CD4-positive, CD25-positive, alpha-beta regulatory T cell (primary cell): ENCODE measurements at regions not wholly inside any gene's neighbourhood (a gene's known extent, or its start where the extent isn't known, plus 50 kb on each side); places are given as distances from the start of the nearest gene placed in this dataset.

ENCODE experiments used
- ATAC-seq, 2 donors: fragments of 150-1000 bp; cut with Tn5 transposase; one replicate each; pipeline ENCODE4 v1.10.0; 2021; ENCODE audit warnings: low read depth in 2 of 2, moderate number of reproducible peaks in 2 of 2, moderate library complexity in 1 of 2
- DNase-seq, 3 donors: peaks; one replicate each; pipeline versions ENCODE4 v3.0.0 to v3.0.0-alpha.2; 2012 to 2022; ENCODE audit warnings: mixed read lengths in 1 of 3
- H3K27ac ChIP-seq: one replicate; pipeline ENCODE4 v1.7.0; 2013; ENCODE audit warnings: mild to moderate bottlenecking, low read length; ENCODE audit not compliant: insufficient read depth, poor library complexity, severe bottlenecking
- H3K27me3 ChIP-seq: one replicate; pipeline ENCODE4 v1.7.0; 2013; ENCODE audit warnings: low read length; ENCODE audit not compliant: control insufficient read depth, insufficient read depth
- H3K36me3 ChIP-seq: one replicate; pipeline ENCODE4 v1.7.0; 2013; ENCODE audit warnings: mild to moderate bottlenecking, low read length, moderate library complexity; ENCODE audit not compliant: control insufficient read depth, insufficient read depth
- H3K4me1 ChIP-seq: 2 replicates; pipeline ENCODE4 v1.7.0; 2013; ENCODE audit warnings: mild to moderate bottlenecking, low read length; ENCODE audit not compliant: insufficient read depth, control insufficient read depth, poor library complexity, severe bottlenecking
- H3K4me3 ChIP-seq: one replicate; pipeline ENCODE4 v1.7.0; 2013; ENCODE audit warnings: low read depth, mild to moderate bottlenecking, low read length, moderate library complexity
- H3K9me3 ChIP-seq, 2 experiments: 1 replicate in 1 of 2; 2 replicates in 1 of 2; pipeline ENCODE4 v1.7.0; 2013; ENCODE audit warnings: low read length in 2 of 2, mild to moderate bottlenecking in 1 of 2, moderate library complexity in 1 of 2; ENCODE audit not compliant: control insufficient read depth in 2 of 2
- H3K27ac Mint-ChIP-seq, 3 donors: one replicate each; pipeline ENCODE4 v1.8.0; 2020 to 2022; ENCODE audit warnings: mild to moderate bottlenecking in 3 of 3, mixed read lengths in 3 of 3, moderate library complexity in 2 of 3
- H3K27me3 Mint-ChIP-seq: one replicate; pipeline ENCODE4 v1.8.0; 2022; ENCODE audit warnings: mild to moderate bottlenecking, mixed read lengths
- H3K36me3 Mint-ChIP-seq: one replicate; pipeline ENCODE4 v1.8.0; 2020; ENCODE audit warnings: mixed read lengths
- H3K4me1 Mint-ChIP-seq, 4 donors: one replicate each; pipeline ENCODE4 v1.8.0; 2020 to 2022; ENCODE audit warnings: mixed read lengths in 4 of 4, mild to moderate bottlenecking in 1 of 4
- H3K4me3 Mint-ChIP-seq, 4 donors: one replicate each; pipeline ENCODE4 v1.8.0; 2020 to 2022; ENCODE audit warnings: mild to moderate bottlenecking in 4 of 4, mixed read lengths in 4 of 4, moderate library complexity in 3 of 4
- H3K9me3 Mint-ChIP-seq, 7 donors: one replicate each; pipeline ENCODE4 v1.8.0; 2020 to 2022; ENCODE audit warnings: mixed read lengths in 7 of 7, mild to moderate bottlenecking in 3 of 7, moderate library complexity in 2 of 7

DNA sequence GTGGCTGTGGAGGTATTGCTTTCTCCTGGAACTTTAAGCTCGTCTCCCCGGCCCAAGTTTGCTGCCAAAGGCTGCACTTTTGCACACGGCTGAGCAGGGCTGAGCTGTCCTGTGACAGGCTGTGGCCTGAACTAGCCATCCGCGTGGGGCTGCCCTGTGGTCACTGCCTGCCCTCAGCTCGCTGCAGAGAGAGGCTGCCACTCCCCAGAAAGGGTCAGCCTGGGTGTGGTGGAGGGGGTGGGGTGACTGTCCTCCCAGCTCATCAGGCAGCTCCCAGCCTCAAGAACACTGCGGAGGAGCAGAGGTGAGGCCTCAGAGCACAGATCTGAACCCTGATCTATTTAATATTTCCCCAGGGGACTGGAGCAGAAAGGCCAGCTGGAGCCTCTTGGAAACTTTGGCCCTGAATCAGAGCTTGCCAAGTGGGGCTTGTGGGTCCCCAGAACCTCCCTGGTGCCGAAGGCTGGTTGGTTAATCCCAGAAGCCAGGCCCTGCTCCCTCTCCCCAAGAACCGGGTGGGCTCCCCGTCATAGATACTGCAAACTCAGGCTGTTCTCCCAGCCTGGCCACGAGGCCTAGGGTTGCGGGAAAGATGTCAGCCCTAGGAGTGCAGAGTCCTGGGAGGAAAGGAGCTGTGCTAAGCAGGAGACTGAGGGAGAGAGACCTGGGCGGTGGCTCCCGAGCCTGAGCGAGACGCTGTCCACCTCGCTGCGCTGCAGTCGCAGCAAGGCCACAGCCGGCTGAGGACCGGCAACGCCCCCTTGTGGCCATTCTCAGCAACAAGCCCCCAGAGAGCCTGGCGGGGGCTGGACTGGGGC, 125.1 kb upstream of the IPO9 start:
- no peaks in the 10 kb centered on the region for H3K27me3 Mint-ChIP-seq
- Histone ChIP-seq H3K27me3 (no peaks in the 10 kb centered on the region), H3K9me3 (peaks cover 3 to 4% of the 10 kb centered on the region in 2 experiments), H3K4me3 (no peak overlapping the region), H3K4me1 (peaks cover 4% of the 10 kb centered on the region), H3K27ac (no peak overlapping the region), H3K36me3 (no peaks in the 10 kb centered on the region)
- ATAC-seq (peak in 1 of 2 donors; percentile 42), DNase-seq (peak; percentile 11 to 59 (median 29))
- no peak overlapping the region for H3K27ac Mint-ChIP-seq
- peaks cover 0 to 6% (median 2%) of the 10 kb centered on the region in 7 donors for H3K9me3 Mint-ChIP-seq
- H3K4me1 Mint-ChIP-seq: no peaks in the 10 kb centered on the region
- H3K4me3 Mint-ChIP-seq: no peak overlapping the region
- H3K36me3 Mint-ChIP-seq: no peaks in the 10 kb centered on the region

DNA sequence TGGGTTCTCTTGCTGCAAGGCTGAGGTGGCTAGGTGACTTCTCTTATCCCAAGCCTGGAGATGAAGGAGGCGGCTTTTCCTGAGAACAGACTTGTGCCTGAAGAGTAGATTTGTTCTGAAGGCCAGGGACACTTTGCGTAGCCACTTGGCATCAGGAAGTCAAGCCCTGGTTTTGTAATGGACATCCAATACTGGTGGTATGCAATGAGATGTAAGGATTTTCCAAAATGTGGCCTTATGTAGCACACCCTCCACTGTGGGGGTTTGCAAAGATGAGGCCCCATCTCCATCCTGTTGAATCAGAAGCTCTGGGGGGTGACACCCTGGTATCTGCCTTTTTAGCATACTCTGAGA, 124.5 kb upstream of the IPO9 start:
- H3K4me1 ChIP-seq: peaks cover 4% of the 10 kb centered on the region
- H3K4me3 ChIP-seq: no peak overlapping the region
- Mint-ChIP-seq H3K9me3 (peaks cover 0 to 6% (median 2%) of the 10 kb centered on the region in 7 donors), H3K4me3 (no peak overlapping the region), H3K27ac (no peak overlapping the region), H3K4me1 (no peaks in the 10 kb centered on the region), H3K36me3 (no peaks in the 10 kb centered on the region), H3K27me3 (no peaks in the 10 kb centered on the region)
- H3K9me3 ChIP-seq: peaks cover 3 to 4% of the 10 kb centered on the region in 2 experiments
- no peaks in the 10 kb centered on the region for H3K27me3 ChIP-seq
- H3K36me3 ChIP-seq: no peaks in the 10 kb centered on the region
- DNase-seq (no peak), ATAC-seq (no peak)
- H3K27ac ChIP-seq: no peak overlapping the region

DNA sequence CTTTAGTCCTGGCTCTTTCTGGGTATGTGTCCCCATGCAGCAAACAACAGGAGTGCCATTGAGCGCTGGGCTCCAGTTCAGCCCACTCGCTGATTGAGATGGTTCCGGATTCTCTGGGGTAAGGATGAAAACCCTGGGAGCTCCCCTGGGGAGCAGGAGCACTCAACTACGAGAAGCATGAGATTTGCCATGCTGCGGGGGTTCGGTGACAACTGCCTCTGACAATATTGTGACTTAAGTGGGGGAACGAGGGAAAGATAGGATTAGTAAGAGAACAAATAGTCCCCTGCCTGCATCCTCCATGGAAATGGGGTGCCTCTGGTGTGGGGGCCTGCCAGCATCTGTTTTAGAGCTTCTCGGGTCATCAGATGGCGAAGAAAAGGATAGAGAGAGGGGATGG, 123.6 kb upstream of the IPO9 start:
- H3K4me3 Mint-ChIP-seq: no peak overlapping the region
- H3K4me1 Mint-ChIP-seq: no peaks in the 10 kb centered on the region
- H3K27me3 Mint-ChIP-seq: no peaks in the 10 kb centered on the region
- H3K36me3 ChIP-seq: no peaks in the 10 kb centered on the region
- H3K9me3 Mint-ChIP-seq: peaks cover 0 to 6% (median 2%) of the 10 kb centered on the region in 7 donors
- no peak for DNase-seq
- H3K4me1 ChIP-seq: peaks cover 4% of the 10 kb centered on the region
- no peak overlapping the region for H3K27ac Mint-ChIP-seq
- no peak for ATAC-seq
- no peak overlapping the region for H3K27ac ChIP-seq
- peaks cover 3 to 4% of the 10 kb centered on the region in 2 experiments for H3K9me3 ChIP-seq
- no peaks in the 10 kb centered on the region for H3K27me3 ChIP-seq
- no peaks in the 10 kb centered on the region for H3K36me3 Mint-ChIP-seq
- no peak overlapping the region for H3K4me3 ChIP-seq

DNA sequence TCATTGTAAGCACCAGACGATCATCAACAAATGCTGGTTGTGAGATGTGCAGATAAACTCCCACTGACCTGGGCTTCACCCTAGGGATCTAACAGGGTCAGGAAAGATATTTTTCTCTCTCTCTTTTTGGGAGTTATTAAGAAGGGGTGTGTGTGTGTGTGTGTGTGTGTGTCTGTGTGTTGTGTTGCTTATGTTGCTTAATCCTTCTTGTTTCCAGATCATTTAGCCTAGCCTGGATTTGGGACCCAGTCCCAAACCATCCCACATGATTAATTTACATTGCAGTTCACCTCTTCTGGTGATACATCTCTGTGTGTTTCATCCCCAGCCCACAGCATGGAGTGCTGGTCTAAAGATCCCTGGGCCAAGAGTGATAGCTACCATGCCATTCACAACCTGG, 122.8 kb upstream of the IPO9 start:
- no peak overlapping the region for H3K4me3 Mint-ChIP-seq
- Histone ChIP-seq H3K36me3 (no peaks in the 10 kb centered on the region), H3K4me3 (no peak overlapping the region), H3K9me3 (peaks cover 3 to 4% of the 10 kb centered on the region in 2 experiments), H3K4me1 (peaks cover 4% of the 10 kb centered on the region), H3K27me3 (no peaks in the 10 kb centered on the region), H3K27ac (no peak overlapping the region)
- no peaks in the 10 kb centered on the region for H3K36me3 Mint-ChIP-seq
- no peaks in the 10 kb centered on the region for H3K27me3 Mint-ChIP-seq
- H3K9me3 Mint-ChIP-seq: peaks cover 0 to 6% (median 2%) of the 10 kb centered on the region in 7 donors
- no peak overlapping the region for H3K27ac Mint-ChIP-seq
- ATAC-seq (no peak), DNase-seq (no peak)
- peaks cover 0 to 4% (median 0%) of the 10 kb centered on the region in 4 donors for H3K4me1 Mint-ChIP-seq

DNA sequence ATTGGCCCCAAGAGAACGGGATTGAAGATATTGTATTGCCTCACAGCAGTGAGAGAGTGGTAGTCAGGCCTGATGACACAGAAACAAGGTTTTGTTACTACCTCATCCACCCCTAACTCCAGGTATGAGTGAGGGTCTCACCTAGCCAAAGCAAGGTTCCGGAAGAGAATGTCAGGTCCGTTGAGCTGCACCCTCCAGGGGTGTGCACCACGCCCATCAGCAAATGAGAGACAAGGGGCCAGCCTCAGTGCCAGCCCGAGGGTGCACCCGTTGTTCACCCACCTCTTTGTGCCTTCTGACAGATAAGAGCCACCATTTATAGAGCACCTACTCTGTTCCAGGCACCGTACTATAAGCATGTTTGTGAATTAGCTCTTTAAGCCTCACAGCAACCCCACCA, 121.9 kb upstream of the IPO9 start:
- no peak overlapping the region for H3K27ac ChIP-seq
- Mint-ChIP-seq H3K4me1 (peaks cover 0 to 4% (median 0%) of the 10 kb centered on the region in 4 donors), H3K36me3 (no peaks in the 10 kb centered on the region), H3K9me3 (peaks cover 0 to 2% (median under 1%) of the 10 kb centered on the region in 7 donors), H3K4me3 (no peak overlapping the region), H3K27ac (no peak overlapping the region), H3K27me3 (no peaks in the 10 kb centered on the region)
- H3K36me3 ChIP-seq: no peaks in the 10 kb centered on the region
- H3K9me3 ChIP-seq: no peaks in the 10 kb centered on the region
- DNase-seq (no peak), ATAC-seq (no peak)
- no peak overlapping the region for H3K4me3 ChIP-seq
- no peaks in the 10 kb centered on the region for H3K27me3 ChIP-seq
- H3K4me1 ChIP-seq: peaks cover 4% of the 10 kb centered on the region

DNA sequence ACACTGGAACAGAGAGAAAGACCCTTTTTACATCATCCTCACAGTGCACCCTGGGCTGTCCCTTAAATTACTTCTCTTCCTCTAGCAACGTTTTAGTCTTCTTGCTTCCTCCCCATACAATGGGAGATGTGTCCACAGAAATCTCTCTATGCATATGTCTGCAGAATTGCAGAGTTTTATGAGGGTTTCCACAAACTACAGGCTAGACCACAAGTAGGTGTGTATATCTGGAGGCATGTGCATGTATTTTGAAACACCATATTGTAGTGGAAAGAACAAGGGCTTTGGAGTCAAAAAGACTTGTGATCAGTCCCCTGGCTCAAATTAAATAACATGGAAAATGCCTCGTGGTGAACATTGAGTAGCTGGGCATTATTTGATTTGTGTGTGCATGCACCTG, 121.3 kb upstream of the IPO9 start:
- Histone ChIP-seq H3K36me3 (no peaks in the 10 kb centered on the region), H3K27ac (no peak overlapping the region), H3K4me3 (no peak overlapping the region), H3K9me3 (no peaks in the 10 kb centered on the region), H3K4me1 (peaks cover 4% of the 10 kb centered on the region), H3K27me3 (no peaks in the 10 kb centered on the region)
- H3K36me3 Mint-ChIP-seq: no peaks in the 10 kb centered on the region
- no peaks in the 10 kb centered on the region for H3K27me3 Mint-ChIP-seq
- DNase-seq (no peak), ATAC-seq (no peak)
- H3K9me3 Mint-ChIP-seq: no peaks in the 10 kb centered on the region
- H3K4me3 Mint-ChIP-seq: no peak overlapping the region
- peaks cover 0 to 4% (median 0%) of the 10 kb centered on the region in 4 donors for H3K4me1 Mint-ChIP-seq
- no peak overlapping the region for H3K27ac Mint-ChIP-seq

DNA sequence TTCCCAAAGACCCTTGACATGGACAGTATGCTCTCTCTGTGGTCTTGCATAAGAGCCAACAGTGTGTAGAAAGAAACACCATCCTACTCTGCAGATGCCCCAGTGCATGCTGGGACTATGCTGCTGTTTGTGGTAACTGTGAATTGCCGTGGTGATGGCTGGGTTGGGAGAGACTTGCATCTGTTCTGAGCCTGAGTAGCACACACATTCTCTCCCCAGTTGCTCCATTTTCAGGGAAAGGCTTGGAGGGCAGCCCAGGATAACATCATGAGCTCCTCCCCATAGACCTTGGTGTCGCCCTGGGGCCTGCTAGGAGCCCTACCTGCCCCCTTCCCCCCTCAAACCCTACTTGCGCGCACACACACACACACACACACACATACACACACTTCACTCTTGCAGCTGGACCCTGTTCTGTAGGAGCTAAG, 120.9 kb upstream of the IPO9 start:
- H3K27me3 ChIP-seq: no peaks in the 10 kb centered on the region

DNA sequence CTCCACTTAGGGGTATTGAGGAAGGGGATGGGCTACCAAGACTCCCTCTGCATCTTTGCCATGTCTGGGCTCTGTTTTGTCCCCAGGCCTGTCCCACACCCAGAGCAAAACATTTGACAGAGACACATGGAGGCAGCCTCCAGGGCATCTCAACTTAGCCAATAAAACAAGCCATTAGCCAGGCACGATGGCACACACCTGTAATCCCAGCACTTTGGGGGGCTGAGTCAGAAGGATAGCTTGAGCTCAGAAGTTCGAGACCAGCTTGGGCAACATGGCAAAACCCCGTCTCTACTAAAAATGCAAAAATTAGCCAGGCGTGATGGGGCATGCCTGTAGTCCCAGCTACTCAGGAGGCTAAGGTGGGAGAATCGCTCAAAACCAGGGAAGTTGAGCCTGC, 120.3 kb upstream of the IPO9 start:
- H3K36me3 ChIP-seq: no peaks in the 10 kb centered on the region
- DNase-seq (no peak), ATAC-seq (no peak)
- no peaks in the 10 kb centered on the region for H3K27me3 ChIP-seq
- H3K9me3 ChIP-seq: no peaks in the 10 kb centered on the region
- H3K9me3 Mint-ChIP-seq: no peaks in the 10 kb centered on the region
- H3K4me3 ChIP-seq: no peak overlapping the region
- no peaks in the 10 kb centered on the region for H3K36me3 Mint-ChIP-seq
- peaks cover 0 to 4% (median 0%) of the 10 kb centered on the region in 4 donors for H3K4me1 Mint-ChIP-seq
- H3K27ac Mint-ChIP-seq: no peak overlapping the region
- H3K27ac ChIP-seq: no peak overlapping the region
- H3K27me3 Mint-ChIP-seq: no peaks in the 10 kb centered on the region
- H3K4me3 Mint-ChIP-seq: no peak overlapping the region
- peaks cover 4% of the 10 kb centered on the region for H3K4me1 ChIP-seq

More for the DNA sequence above, 120.9 kb upstream of the IPO9 start:
- Histone ChIP-seq H3K4me3 (no peak overlapping the region), H3K9me3 (no peaks in the 10 kb centered on the region), H3K36me3 (no peaks in the 10 kb centered on the region), H3K27ac (no peak overlapping the region), H3K4me1 (peaks cover 4% of the 10 kb centered on the region)
- Mint-ChIP-seq H3K4me3 (no peak overlapping the region), H3K9me3 (no peaks in the 10 kb centered on the region), H3K27me3 (no peaks in the 10 kb centered on the region), H3K36me3 (no peaks in the 10 kb centered on the region), H3K27ac (no peak overlapping the region), H3K4me1 (peaks cover 0 to 4% (median 0%) of the 10 kb centered on the region in 4 donors)
- ATAC-seq (no peak), DNase-seq (no peak)
